Activated CD4-positive, alpha-beta T cell treated with anti-CD3 and anti-CD28 coated beads for 24 hours (primary cell): ENCODE measurements at regions not wholly inside any gene's neighbourhood (a gene's known extent, or its start where the extent isn't known, plus 50 kb on each side); places are given as distances from the start of the nearest gene placed in this dataset.
"Not testable (repeated sequence)": the region's sequence is repeated elsewhere in the genome, so short reads cannot be mapped to it uniquely, and the experiment has no call there.

Experiments
- DNase-seq, 2 donors: peaks; one replicate each; pipeline ENCODE4 v3.0.0-alpha.2; 2020; ENCODE audit warnings: low read depth in 2 of 2

DNA sequence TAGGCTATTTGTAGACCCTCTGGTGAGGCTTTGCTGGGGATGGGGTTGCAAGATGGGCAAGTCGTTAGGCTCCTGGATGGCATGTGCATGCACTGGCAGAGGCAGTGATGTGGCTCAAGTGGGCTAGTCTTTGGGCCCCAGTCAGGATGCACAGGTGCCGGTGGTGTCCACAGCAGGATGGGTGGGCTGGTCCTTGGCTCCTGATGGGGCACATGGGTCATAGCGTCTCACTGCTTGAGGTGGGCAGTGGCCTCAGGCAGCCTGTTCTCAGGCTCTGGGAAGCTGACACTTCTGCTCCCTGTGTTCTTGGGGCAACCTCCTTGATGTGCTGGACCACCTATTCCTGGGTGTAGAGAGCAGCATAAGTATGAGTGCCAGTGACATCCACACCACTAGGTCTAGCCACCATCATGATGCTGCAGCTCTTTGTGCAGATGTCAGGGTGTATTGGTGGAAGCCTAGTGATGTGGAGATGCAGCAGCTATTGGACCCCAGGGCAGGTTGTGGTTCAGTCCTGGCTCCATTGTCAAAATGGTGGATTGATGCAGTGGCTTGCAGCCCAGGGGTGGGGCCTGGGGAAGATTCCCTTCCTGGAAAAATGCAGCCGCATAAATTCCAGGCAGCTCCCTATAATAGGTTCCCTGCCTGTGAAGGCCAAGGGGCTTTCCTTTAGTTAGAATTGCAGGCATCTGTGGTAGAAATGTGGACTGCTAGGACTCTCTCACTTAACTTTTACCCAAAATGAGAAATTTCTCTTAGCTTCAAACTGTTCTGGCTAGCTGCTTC lies 742.5 kb upstream of the MDGA2 start:
- DNase-seq, result no peak

DNA sequence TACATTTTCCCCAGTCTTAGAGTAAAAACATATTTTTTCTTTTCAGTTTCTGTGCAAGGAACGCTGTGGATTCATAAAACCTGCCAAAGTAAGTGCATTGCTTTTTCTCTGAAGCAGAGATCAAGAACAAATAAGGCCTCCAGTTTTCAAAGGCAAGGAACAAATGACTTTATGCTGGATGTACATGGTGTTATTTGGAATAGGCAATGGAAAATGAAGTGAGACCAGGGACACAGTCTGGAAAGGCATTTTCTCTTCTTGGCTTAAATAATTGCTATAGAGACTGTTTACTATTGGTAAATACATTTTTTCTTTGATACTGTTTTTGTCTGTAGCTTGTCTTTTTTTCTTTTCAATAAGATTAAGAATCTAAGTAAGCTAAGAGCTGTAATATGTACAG lies 725.9 kb upstream of the MDGA2 start:
- DNase-seq, result no peak

DNA sequence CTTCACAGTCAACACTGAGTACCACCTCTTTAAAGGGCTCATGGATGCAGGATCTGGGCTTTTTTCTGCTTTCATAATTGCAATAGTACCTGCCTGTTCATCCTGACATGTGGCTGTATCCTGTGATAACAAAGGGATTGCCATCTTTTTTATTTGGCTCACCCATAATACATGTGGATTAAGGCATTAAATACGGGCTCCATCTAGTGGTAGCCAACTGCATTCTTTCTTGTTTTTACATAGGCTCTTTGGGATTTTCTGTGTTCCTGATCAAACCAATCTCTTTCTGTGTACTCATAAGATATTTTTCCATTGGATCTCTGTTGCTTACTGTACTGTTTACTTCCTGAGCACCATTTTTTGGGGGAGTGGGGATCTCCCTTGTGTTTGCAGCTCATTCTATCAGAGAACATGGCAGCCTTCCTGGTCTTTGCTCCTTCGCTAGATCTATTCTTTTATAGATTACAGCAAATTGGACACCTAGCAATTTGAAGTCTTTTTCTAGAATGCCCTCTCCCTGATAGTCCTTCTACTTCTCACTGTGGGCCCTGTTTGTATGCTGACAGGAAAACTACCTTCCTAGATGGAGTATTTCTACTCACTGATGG lies 723.4 kb upstream of the MDGA2 start:
- no peak for DNase-seq

DNA sequence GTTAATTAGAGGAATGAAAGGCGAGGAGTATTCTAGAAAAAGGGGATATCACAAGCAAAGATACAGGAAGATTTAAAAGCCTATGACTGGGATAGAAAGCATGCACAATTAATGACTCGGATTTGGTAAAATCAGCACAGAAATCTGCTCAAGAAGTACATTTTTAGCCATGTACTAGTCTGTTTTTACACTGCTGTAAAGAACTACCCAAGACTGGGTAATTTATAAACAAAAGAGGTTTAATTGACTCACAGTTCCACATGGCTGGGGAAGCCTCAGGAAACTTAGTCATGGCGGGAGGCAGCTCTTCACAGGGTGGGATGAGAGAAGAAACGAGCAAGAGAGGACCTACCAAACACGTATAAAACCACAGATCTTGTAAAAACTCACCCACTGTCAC lies 716.3 kb upstream of the MDGA2 start:
- DNase-seq, result no peak

DNA sequence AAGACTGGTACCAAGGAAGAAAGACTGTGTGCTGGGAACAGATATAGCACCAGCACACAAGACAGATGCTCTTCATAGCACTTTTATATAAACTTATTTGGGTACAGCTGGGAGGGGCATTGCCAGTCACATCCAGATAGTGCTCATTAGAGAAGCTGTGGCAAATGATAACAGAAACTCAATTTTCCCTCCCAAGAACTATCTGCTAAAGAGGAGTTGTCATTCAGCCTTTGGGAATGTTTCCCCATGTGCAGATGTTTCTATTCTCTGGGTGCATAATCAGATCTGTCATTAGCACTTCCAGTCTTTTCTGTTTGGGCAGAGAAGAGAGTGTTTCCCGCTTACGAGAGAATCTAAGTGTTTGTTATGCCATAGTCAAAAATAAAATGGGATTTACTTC lies 714.9 kb upstream of the MDGA2 start:
- DNase-seq, result no peak

DNA sequence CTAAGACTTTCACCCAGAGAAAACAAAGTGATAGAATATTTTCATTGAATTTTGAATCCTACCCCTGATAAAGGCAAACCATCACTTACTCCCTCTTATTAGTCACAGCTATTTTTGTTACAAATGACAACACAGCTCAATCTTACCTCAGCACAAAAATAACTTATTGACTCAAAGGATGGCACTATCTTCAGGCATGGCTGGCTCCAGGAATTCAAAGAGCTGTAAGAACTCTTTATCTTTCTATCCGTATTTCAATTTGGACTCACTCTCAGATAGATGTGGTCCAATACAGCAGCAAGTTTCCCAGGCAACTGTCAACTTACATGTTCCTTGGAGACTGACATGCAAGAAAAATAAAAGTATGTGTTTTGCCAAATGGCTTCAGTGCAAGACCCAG lies 709.4 kb upstream of the MDGA2 start:
- DNase-seq, result no peak

DNA sequence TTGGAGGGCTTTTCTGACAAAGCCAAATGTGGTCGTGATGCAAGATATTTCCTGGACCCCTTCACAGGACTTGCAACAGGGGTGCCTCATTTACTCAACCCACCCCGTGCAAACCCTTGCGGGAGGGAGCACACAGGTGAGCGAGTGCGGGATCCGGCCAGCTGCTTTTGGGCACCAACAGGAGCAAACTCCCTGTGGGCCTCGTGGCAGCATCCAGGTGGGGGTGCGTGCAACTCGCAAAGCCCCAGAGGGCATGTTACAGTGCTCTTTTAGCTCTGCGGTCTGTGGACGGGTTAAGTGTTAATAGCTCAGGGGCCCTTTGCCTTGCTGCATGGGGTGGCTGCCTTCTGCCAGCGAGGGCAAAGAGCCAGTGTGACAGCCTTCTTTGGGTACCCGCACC lies 707.6 kb upstream of the MDGA2 start:
- no peak for DNase-seq

DNA sequence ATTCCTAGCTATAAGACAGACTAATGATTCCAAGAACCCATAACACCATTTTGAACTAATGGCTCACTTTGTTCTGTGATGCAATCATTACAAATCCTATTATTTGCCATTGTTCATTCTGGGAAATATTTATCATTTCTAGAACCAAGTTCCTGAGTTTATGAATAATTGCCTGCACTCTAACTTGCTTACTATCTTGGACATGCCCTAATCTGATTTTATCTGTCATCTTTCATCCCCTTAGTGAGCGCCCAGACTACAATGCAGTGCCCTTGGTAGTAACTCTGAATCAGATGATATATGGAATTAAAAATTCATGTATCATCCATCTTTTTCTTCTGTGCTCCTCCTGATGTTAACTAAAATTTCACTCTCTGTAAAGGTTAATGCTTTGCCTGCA lies 703.1 kb upstream of the MDGA2 start:
- DNase-seq, result no peak

DNA sequence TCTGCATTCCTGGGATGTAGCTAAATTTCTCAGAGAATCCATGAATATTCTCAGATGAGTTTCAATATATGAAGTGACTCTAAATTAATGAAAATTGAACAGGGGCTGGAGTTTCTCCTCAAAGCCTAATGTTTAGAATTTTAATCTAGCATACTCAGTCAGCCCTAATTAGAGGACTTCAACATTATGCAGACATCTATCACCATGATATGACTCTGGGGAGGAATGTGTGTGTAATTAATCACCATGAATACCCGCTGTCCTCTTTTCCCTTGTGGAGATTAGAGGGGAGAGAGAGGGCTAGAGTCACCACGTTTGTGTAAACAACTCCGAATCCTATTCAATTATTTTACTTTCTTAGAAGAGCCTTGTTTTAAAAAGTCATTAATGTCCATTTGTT lies 698.6 kb upstream of the MDGA2 start:
- no peak for DNase-seq

DNA sequence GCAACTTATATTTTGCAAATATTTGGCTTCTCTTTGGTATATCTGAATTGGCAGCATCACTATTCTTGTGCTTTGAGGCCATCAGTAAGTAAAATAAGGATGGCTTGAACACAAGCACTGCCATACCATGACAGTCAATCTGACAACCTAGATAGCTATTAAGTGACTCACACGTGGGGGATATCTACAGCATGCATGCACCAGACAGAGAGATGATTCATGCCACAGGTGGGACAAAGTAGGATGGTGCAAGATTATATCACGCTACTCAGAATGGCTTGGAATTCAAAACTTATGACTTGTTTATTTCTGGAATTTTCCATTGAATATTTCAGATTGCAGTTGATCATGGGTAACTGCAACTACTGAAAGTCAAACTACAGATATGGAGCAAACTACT lies 675.6 kb upstream of the MDGA2 start:
- no peak for DNase-seq

DNA sequence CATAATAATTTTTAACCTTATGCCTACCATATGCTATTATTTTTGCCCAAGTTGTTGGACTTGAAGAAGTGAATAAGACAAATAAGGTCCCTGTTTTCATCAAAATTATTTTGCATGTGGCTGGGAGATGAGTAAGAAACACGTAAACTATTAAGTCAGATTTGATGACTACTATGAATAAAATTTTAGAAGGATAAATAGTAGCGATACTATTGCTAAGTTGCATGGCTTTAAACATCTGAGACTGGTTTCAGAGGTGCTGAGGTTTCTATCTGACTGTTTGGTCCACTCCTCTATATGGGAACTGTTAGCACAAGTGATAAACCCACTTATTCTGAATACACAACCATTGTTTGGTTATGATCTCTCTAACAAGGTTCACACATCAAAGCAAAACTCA lies 674.3 kb upstream of the MDGA2 start:
- DNase-seq, result no peak

DNA sequence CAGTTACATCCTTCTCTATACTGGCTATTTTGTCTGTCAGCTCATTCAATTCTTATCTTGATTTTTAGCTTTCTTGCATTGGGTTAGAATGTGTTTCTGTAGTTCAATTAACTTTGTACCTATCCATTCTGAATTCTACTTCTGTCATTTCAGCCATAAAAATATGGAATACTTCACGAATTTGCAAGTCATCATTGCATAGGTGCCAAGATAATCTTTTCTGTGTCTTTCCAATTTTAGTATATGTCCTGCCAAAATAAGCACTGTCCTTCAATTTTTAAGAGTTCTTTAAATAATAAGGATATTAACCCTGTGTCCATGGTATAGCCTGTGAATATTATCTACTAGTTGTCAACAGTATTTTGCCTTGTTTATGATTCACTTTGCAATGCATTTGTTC lies 665.7 kb upstream of the MDGA2 start:
- DNase-seq, result no peak

DNA sequence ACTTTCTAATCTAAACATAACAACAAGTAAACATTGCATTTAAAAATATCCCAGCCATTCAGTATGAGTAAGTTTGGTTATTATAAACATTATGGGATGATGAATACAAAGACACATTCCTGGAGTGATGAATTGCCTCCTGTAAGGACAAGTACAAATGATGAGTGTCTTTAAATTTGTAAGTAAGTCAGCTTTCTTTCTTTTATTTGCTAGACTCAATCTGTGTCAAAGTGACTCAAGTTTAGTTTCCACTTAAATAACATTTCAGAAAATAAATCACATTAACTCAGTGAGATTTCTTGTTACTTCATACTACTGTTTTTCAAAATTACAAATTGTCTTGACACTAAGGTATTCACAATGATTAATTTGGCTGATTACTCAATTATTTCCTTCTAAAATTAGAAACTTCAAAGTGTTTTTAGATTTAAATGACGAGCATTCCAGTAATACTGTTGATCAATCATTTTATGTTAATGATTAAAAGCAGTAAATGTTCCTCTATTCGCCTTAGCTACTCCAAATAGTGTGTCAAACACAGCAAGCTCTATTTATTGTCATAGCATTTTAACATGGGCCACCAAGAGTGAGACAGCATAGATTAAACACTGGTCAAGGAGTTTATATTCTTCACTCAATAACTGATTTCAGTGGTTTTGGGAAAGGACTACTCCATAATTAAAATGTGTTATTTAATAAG lies 658.0 kb upstream of the MDGA2 start:
- DNase-seq, result no peak

DNA sequence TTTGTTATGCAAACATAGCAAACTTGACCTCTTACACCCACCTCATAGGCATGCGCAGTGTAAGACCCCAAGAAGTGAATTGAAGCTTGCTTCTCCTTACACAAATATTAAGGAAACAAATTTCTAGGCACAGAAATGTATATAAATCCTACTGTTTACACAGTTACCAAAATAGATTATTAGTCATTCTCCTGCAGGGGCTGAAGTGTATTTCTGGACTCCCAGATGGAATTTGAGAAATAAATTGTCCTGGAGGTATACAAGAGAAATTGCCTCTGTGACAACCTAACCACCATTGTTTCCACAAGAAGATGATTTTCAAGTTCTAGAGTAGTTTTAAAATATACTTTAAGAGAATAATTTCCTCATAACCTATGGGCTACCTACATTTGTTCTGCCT lies 656.0 kb upstream of the MDGA2 start:
- DNase-seq, result no peak

DNA sequence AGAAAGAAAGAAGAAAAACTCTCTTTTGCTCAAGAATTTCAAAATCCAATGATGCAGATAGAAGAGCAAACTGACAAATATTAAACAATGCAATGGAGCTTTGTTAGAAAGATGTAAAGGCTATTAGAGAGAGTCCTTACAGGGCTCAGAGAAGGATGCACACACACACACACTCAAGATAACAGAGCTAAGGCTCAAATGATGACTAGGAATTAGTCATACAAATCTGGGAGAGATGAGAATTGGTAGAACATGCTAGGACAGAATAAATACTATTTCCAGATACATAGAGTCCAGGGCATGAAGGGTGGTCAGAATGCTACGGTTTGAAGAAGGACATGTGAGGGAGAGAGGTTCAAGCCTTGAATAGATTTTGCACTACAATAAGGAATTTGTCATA lies 650.1 kb upstream of the MDGA2 start:
- DNase-seq, result no peak

DNA sequence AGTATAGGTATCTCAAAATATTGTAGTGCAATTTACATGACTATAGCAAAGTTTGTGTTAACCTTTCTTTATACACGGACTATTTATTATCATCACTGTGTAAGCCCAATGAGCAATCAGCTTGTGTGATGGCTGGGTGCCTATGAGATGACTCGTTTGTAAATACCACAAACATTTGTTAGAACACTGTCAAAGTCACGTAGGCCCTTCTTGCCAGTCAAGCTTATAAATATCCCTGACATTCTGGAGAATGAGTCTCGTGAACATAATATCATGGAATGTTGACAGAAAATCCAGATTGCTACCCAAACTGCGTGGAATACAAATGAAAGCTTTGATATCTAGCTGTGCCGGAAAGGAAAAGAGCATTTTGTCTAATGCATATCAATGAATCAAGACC lies 648.3 kb upstream of the MDGA2 start:
- no peak for DNase-seq

DNA sequence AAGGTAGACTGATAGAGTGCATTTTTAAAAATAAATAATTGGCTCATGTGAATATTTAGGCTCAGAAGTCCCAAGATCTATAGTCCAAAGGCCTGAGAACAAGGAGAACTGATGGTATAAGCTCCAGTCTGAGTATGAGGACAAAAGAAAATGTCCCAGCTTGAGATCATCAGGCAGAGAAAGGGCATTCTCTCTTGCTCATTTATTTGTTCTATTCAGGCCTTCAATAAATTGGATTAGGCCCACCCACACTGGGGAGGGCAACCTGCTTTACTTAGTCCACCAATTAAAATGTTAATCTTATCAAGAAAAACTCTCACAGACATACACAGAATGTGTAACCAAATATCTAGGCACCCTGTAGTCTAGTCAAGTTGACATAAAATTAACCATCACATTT lies 644.4 kb upstream of the MDGA2 start:
- no peak for DNase-seq

DNA sequence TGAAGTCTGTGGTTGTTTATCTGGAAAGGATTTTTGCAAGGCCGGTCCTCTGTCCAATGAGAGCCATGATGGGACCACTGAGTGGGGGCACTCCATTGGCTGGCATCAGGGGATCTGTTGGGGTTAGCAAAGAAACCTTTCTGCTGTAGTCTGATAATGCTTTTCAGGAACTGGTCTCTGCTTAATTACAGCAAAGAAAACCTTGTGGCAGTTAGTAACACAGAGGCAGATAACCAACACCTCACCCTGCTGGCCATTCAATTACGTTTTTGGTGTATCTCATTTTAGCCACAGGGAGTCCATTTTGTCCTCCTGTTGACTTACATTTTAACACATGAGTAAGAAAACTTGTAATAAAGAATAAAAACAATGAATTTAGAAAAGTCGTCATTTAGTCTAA lies 629.3 kb upstream of the MDGA2 start:
- no peak for DNase-seq

DNA sequence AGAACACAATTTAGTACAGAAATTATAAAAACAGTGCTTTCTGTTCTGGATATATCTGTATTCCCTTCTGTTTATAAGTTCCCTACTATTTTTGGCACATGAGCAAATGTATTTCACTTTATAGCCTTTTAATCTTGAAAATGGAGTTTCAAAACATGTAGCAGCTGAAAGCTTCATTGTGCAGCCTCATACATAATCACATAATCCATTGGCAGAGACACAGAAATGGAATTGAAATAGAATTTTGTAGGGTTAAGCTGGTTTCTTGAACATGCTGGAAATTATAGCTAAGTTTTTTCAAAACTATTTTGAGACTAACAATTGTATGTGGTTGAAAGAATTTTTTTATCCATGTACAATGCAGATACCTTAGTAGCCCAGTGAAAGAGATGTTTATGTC lies 614.3 kb upstream of the MDGA2 start:
- no peak for DNase-seq

DNA sequence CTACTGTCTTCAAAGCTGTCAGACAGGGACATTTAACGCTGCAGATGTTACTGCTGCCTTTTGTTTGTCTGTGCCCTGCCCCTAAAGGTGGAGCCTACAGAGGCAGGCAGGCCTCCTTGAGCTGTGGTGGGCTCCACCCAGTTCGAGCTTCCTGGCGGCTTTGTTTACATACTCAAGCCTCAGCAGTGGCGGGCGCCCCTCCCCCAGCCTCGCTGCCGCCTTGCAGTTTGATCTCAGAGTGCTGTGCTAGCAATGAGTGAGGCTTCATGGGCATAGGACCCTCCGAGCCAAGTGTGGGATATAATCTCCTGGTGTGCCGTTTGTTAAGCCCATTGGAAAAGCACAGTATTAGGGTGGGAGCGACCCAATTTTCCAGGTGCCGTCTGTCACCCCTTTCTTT lies 609.8 kb upstream of the MDGA2 start:
- DNase-seq, result not testable (repeated sequence)

DNA sequence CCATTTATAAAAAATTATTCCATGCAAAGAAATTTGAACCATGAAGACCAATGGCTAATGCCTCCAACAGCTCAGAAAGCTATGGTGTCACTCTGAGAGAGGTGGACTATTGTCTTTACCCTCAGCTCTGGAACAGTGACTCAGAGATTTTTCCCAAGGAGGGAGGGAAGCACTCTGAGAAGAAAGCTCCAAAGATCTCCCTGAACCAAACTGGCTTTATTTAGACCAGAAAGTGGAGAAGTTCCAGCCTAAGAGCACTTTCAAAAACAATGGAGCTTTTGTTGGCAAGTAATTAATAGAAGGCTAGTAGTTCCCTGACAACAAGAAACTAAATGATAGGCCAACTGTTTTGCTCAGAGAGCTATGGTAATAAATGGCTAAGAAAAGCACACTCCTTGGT lies 599.9 kb upstream of the MDGA2 start:
- no peak for DNase-seq

DNA sequence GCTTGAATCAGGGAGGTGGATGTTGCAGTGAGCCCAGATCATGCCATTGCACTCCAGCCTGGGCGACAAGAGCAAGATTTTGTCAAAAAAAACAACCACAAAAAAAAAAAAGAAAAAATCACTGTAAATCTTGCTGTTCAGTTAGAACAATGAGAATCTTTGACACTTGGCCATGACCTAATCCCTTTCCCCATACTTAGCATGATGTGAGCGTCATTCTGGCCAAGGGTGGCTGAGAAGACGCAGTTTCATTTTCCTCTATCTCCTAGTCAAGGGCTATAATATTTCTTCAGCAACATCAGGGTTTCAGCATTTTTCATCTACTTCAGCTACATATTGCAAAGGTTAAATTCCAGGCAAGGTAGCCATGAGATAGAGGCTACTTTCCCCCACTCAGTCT lies 599.4 kb upstream of the MDGA2 start:
- no peak for DNase-seq

DNA sequence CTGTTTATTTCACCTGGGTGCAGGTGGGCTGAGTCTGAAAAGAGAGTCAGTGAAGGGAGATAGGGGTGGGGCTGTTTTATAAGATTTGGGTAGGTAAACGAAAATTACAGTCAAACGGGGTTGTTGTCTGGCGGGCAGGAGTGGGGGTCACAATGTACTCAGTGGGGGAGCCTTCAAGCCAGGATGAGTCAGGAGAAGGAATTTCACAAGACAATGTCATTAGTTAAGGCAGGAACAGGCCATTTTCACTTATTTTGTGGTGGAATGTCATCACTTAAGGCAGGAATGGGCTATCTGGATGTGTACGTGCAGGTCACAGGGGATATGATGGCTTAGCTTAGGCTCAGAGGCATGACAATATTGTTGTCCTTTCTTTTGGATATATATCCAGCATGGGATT lies 592.5 kb upstream of the MDGA2 start:
- not testable (repeated sequence) for DNase-seq
